NCI-H2227 (cell line): ENCODE measurements at regions not wholly inside any gene's neighbourhood (a gene's known extent, or its start where the extent isn't known, plus 50 kb on each side); places are given as distances from the start of the nearest gene placed in this dataset.

ENCODE experiments used
- DNase-seq: peaks from one replicate; lab custom pipeline; 2025; ENCODE audit not compliant: unreplicated experiment; lab: John Stamatoyannopoulos, UW

GRCh38 chr13:76027131-76027530 is 391.0 kb downstream of the LMO7 start:
- DNase-seq, result no peak

GRCh38 chr13:76025392-76025791 is 389.3 kb downstream of the LMO7 start:
- DNase-seq, result no peak

GRCh38 chr13:76024151-76024550 is 388.0 kb downstream of the LMO7 start:
- DNase-seq, result no peak

GRCh38 chr13:76023652-76024051 is 387.5 kb downstream of the LMO7 start:
- no peak for DNase-seq

- DNase-seq, result no peak
Measured at GRCh38 chr13:76020421-76020955, 384.4 kb downstream of the LMO7 start.

- DNase-seq, result no peak
Measured at GRCh38 chr13:76019421-76020044, 383.4 kb downstream of the LMO7 start.

GRCh38 chr13:76017861-76018556 is 381.9 kb downstream of the LMO7 start:
- no peak for DNase-seq

GRCh38 chr13:76016799-76017400 is 380.8 kb downstream of the LMO7 start:
- DNase-seq, result no peak

- no peak for DNase-seq
Measured at GRCh38 chr13:76014406-76015318, 378.5 kb downstream of the LMO7 start.

GRCh38 chr13:76012091-76012721 is 376.1 kb downstream of the LMO7 start:
- DNase-seq, result no peak

GRCh38 chr13:76009267-76009890 is 373.2 kb downstream of the LMO7 start:
- DNase-seq, result no peak

- DNase-seq, result no peak
Measured at GRCh38 chr13:76004416-76004815, 368.3 kb downstream of the LMO7 start.

- DNase-seq, result no peak
Measured at GRCh38 chr13:76000131-76000530, 364.0 kb downstream of the LMO7 start.

GRCh38 chr13:75996582-75996981 is 360.5 kb downstream of the LMO7 start:
- DNase-seq, result no peak

GRCh38 chr13:75995966-75996365 is 359.8 kb downstream of the LMO7 start:
- DNase-seq, result no peak

- DNase-seq, result no peak
Measured at GRCh38 chr13:75993823-75994222, 357.7 kb downstream of the LMO7 start.

- DNase-seq, result no peak
Measured at GRCh38 chr13:75993241-75993640, 357.1 kb downstream of the LMO7 start.

- DNase-seq, result no peak
Measured at GRCh38 chr13:75986818-75987217, 350.7 kb downstream of the LMO7 start.

GRCh38 chr13:75985132-75985531 is 349.0 kb downstream of the LMO7 start:
- DNase-seq, result no peak

GRCh38 chr13:75978818-75979217 is 342.7 kb downstream of the LMO7 start:
- DNase-seq, result no peak
